GM04504 (cell line): ENCODE measurements at regions not wholly inside any gene's neighbourhood (a gene's known extent, or its start where the extent isn't known, plus 50 kb on each side); places are given as distances from the start of the nearest gene placed in this dataset.
A peak's percentile ranks its signal among the peaks of the same experiment; 100 is the strongest.
"Not testable (repeated sequence)": the region's sequence is repeated elsewhere in the genome, so short reads cannot be mapped to it uniquely, and the experiment has no call there.

Experiments used
- DNase-seq: peaks from one replicate; pipeline ENCODE4 v3.0.0-alpha.2; 2012; ENCODE audit warnings: low read depth

DNA sequence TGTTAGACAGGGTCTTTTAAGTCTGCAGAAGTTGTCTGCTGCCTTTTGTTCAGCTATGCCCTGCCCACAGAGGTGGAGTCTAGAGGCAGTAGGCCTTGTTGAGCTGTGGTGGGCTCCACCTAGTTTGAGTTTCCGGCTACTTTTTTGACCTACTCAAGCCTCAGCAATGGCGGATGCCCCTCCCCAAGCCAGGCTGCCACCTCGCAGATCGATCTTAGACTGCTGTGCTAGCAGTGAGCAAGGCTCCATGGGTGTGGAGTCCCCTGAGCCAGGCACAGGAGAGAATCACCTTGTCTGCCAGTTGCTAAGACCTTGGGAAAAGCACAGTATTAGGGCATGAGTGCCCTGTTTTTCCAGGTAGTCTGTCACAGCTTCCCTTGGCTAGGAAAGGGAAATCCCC is 664.6 kb upstream of the DPPA4 start:
- DNase-seq: not testable (repeated sequence)

- DNase-seq: no peak
Observed at GRCh38 chr3:110006913-110007312, 669.6 kb upstream of the DPPA4 start.

- DNase-seq: no peak
Observed at GRCh38 chr3:110015231-110015963, 678.1 kb upstream of the DPPA4 start.

DNA sequence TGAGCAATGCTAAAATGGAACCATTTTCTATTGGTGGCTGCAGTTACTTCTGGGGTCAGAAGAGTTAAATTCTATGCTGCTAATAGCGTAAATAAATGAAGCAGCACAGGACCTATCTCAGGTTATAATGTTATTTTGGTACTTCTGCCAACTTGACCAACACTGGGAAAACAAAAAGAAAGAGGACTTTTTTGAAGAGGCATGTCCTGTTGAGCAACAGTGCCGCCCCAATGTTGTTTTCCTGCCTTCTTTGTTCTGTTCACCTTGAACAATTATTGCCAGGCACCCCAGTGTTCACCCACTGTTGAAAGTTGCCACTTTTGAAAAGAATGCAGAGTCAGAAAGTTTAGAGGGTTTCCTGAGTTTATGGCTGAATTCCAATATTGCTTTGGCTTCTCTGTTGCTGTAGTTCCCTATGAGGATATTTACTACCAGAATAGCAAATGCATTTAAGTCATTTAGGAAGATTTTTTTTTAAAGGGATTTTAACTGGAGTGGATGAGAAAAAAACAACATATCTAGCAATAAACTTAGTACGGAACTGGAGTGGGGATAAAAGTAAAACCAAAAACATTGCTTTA is 679.0 kb upstream of the DPPA4 start:
- no peak for DNase-seq

GRCh38 chr3:110017304-110017703 is 680.0 kb upstream of the DPPA4 start:
- no peak for DNase-seq

GRCh38 chr3:110021659-110022058 is 684.3 kb upstream of the DPPA4 start:
- DNase-seq: no peak

DNA sequence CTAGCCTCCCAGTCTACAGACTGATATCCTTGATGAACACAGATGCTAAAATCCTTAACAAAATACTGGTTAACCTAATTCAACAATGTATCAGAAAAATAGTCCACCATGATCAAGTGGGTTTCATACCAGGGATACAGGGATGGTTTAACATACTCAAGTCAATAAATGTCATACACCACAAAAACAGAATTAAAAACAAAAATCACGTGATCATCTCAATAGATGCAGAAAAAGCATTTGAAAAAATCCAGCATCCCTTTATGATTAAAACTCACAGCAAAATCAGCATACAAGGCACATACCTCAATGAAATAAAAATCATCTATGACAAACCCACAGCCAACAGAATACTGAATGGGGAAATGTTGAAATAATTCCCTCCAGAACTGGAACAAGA is 685.7 kb upstream of the DPPA4 start:
- DNase-seq: not testable (repeated sequence)

GRCh38 chr3:110026421-110026820 is 689.1 kb upstream of the DPPA4 start:
- no peak for DNase-seq

GRCh38 chr3:110027446-110028080 is 690.2 kb upstream of the DPPA4 start:
- peak; percentile 48 for DNase-seq

DNA sequence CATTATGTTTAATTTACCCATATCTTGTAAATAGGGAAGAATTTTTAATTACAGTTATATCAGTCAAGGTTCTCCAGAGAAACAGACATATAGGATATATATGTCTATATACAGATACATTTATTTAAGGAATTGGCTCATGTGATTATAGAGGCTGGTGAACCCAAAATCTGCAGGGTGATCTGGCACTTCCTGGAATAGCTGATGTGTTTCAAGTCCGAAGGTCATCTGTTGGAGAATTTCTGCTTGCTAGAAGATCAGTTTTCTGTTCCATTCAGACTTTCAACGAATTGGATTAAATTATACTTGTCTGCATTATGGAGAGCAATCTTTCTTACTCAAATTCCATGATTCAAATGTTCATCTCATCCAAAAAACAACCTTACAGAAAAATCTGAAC is 694.6 kb upstream of the DPPA4 start:
- no peak for DNase-seq

GRCh38 chr3:110059431-110059830 is 722.1 kb upstream of the DPPA4 start:
- DNase-seq: no peak

DNA sequence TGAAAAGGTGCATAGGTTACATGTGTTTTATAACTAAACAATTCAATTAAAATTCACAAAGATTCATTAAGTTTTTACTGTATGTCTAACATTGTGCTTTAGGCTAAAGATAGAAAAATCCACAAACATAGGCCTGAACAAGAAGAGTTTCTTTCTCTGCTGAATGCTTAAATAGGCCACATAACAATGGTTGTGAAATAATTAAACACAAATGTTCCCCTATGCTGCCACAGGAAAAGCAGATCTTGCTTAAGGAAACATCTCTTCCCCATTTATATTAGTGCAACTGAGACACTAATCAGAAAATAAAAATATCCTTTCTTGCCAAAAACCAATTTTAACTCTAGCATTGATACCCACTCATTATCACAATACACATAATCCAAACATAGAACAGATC is 725.4 kb upstream of the DPPA4 start:
- peak; percentile 11 for DNase-seq

GRCh38 chr3:110063178-110063577 is 725.8 kb upstream of the DPPA4 start:
- DNase-seq: no peak

DNA sequence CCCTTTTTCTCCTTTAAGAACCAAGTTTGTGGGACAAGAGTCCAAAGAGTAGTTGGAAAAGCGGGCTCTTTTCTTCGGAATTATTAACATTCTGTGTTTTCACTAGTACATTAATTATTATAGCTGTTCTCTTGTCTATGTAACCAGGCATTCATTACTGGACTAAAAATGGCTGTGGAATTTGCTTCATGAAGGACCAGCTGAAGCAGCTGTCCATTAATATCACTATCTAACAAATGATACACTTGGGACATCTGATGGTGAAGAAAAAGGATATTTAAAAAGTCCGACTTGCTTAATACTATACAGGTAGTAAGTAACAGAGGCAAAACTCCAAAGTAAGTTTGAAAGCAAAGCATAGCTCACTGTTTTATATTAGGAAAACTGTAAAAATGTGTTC is 728.9 kb upstream of the DPPA4 start:
- DNase-seq: no peak

DNA sequence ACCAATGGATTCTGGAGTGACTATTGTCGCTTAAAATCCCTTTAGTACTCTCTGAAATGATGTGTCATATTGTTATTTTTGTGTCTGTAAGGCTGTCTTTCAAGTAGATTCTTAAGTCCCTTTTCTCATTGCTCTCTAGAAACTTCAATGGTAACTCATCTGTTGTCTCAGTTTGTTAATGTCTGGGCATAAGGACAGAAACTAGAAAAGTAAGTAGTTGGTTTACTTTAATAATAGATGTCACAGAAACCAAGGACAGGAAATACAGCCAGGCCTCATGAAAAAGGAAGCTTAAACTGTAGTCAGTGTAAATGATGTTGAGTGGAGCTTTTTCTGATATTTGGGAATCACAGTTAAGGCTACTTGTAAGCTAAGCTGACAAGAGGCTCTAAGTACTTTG is 730.2 kb upstream of the DPPA4 start:
- DNase-seq: no peak

- DNase-seq: no peak
Observed at GRCh38 chr3:110069761-110070160, 732.4 kb upstream of the DPPA4 start.

DNA sequence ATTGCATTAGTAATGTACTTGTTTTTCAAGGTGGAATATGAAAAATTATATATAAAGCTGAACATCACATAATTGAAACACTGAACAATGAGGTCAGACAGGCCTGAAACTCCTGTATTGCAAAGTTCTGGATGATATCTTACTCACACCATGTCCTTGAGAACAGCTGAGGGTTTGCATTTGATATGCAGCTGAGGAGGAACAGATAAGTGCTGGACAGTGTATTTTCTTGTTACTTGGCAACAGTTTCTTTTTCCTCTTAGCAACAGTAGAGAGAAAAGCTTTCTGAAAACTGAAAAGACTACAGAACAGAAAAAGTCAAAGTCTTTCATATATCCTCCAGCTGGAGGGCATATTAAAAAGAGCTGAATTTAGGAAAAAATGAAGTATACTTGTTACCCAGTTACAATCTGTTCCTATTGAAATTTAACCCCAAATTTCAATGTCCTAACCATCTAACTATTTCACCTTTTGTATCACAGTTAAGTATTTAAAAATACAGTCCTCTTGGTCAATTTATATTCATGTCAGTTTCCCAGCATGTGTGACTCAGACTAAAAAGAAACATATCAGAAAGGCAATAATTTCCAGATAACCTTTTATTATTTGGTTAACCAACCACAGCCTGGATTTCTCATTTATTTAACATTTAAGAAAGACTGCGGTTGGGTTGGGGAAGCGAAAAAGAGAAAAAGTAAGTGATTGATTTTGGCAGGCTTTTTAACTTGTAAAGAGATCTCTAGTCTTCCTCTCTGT is 733.0 kb upstream of the DPPA4 start:
- DNase-seq: no peak

DNA sequence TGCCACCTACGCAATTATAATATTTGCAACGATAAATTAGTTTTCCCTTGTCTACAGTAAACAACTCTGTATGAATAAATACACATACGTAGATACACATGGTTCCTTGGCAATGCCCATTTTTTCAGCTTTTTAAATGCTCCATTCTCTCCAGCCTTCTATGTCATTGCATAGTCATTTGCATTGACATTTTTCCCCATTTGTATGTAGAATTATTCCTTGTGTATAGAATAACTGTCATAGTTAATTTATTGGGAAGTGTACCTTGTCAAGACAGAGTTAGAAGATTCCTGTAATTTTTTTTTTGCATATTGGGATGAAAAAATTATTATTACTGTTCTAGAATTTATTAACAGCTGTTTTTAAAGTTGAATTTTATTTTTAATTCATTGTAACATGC is 736.7 kb upstream of the DPPA4 start:
- DNase-seq: no peak

DNA sequence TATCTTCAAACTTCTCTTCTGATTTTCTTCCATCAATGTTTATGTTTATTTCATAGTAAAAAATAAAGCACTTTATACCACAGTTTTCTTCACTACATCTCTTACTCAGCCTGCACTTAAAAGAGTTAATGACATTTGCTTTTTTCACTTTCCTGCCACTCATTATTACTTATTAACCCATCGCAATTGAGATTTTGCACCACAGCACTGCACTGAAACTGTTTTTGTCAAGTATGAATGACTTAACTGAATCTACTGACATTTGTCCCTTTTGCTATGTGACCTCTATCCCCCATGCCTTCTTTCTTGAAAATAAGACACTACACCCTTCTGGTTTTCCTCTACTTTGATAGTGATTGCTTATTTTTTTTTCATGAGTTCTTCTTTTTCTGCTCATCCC is 739.7 kb upstream of the DPPA4 start:
- DNase-seq: no peak

- no peak for DNase-seq
Observed at GRCh38 chr3:110093411-110093810, 756.1 kb upstream of the DPPA4 start.

GRCh38 chr3:110093812-110094401 is 756.6 kb upstream of the DPPA4 start:
- no peak for DNase-seq

DNA sequence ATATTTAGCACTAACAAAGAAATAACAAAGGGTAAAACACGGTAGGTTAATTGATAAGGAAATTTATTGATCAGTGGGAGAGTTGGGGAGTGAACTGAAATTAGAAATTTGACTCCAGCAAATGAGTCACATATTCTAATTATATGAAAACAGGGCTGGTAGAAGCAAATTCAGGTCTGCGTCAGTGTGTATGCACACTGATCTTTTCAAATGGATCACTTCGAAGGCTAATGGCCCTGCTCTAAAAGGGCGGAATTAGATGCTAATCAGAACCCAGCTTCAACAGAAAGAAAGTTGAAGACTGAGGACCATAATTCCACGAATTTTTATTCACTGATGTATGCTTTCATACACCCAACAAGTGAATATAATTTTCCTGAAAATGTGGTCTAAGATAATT is 762.4 kb upstream of the DPPA4 start:
- no peak for DNase-seq

DNA sequence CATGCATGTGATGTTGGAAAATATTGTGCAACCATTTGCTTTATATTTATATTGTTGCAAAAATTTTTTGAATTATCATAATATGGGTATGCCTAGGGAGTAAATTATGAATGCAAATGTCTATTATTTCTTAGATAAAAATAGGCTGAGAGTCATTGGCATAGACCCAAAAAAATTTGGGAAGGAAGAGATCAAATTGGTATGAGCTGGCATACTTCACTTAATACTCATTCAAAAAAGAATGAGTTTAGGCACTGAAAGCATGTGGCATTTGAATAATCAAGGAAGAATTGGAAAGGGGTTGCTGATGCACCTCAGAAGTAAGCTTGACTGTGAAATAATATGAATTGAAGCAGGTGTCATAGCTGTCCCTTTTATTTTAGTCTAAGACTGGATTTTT is 764.0 kb upstream of the DPPA4 start:
- DNase-seq: no peak
